ENCODE measurements at regions not wholly inside any gene's neighbourhood (a gene's known extent, or its start where the extent isn't known, plus 50 kb on each side); places are given as distances from the start of the nearest gene placed in this dataset.

DNA sequence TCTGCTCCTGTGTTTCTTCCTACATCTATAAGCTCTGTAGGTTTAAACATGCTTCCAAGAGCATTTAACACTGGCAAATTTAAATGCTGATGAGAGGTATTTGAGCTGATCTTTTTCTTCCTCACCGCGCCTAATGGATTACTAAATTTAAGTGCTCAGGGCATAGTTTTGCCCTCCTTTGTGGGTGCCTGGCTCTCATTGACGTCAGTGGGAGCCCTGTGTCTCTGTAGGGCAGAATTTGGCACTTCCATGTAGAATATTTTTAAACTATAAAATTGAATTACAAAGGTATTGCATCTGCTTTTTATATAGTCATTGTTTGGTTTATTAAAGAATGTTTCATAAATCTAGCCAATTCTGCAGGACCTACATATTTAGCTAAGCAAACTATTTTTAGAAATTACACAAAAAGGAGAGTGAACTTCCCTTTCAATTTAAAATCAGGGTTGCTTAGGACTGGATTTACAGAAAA is 444.8 kb downstream of the AEBP2 start:
- DNase-seq, result no peak

- no peak for DNase-seq
Measured at GRCh38 chr12:19885093-19885812, 446.0 kb downstream of the AEBP2 start.

DNA sequence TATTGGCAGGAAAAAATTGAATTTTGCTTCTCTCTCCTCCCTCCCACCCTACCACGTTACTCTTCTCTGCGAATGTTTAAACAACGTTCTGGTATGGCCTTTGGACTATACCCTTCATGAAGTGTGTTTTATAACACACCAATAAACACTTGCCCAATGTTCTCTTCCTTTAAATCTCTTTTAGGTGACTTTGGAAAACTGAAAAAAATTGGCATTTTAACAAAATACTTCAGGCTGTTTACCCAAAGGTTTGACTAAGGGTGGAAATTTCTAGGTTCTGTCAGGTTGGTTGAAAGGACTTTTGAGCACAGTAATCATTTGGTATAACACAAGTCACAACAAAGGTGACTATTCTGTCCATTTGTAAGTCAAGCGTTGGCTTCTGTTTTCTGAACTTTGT is 446.8 kb downstream of the AEBP2 start:
- no peak for DNase-seq

DNA sequence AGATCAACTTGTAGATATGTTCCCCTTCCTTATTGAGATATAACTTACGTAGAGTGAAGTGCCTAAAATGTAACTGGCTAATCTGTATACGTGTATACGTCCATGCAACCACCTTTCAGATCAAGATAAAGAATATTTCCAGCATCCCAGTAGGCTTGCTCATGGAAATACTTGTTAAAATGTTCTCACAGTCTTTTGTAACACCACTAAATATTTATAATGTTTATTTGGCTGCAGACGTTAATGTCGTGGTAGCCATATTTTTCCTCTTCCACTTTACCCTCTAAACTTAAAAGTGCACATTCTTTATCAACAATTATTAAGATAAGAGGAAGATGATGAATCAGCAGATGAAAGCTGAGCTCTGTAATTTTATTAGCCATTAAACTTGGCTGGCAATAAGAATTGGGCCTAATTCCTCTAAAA is 447.4 kb downstream of the AEBP2 start:
- DNase-seq, result no peak

- no peak for DNase-seq
Measured at GRCh38 chr12:19890024-19890423, 450.7 kb downstream of the AEBP2 start.

DNA sequence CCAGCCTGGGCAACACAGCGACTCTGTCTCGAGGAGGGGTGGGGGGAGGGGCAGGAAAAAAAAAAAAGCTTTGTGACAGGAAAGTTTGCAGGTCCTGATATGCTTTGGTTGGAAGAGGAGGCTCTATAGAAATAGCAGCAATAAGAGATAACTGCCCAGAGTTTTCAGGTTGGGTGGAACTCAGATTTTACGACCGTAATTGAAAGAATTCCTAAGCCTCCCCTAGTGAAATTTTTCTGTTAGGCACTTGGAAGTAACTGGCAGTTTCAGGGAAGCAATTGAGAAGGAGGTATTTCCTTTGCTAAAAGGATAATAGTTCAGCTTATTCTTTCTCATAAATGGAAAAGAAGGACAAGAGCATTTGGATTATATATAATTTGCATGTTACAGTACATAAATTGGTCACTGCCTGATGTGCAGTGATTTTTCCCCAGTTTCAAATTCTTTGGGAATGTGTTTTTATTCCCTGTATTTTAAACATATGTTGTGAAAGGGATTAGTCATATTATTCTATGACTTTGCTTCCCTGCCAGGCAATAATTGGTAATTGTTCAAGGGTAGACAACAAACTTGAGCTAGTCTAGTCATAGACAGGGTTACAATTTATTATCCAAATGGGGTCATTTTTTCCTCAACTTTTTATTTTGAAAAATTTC is 452.8 kb downstream of the AEBP2 start:
- no peak for DNase-seq

DNA sequence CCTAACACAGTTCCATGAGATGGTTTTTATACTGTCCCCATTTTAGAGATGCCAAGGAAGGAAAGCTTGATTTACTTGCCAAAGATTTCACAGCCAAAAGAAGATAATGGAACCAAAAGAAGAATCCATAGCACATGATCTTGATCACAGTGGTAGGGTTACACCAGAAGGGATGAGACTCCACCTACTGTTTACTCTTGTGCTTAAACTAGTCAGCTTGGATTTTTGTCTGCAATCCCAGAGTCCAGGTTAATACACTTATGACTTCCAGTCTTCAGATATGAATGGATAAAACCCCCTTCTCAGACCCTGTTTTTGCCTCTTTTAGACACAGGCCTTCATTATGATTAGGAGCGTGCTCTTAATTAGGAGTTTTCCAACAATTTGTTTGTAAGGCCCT is 454.2 kb downstream of the AEBP2 start:
- no peak for DNase-seq

- DNase-seq, result peak; percentile 35
Measured at GRCh38 chr12:19894050-19894449, 454.8 kb downstream of the AEBP2 start.

GRCh38 chr12:19894803-19895202 is 455.5 kb downstream of the AEBP2 start:
- no peak for DNase-seq

GRCh38 chr12:19895246-19896020 is 456.1 kb downstream of the AEBP2 start:
- no peak for DNase-seq

GRCh38 chr12:19896041-19896440 is 456.7 kb downstream of the AEBP2 start:
- DNase-seq, result no peak

DNA sequence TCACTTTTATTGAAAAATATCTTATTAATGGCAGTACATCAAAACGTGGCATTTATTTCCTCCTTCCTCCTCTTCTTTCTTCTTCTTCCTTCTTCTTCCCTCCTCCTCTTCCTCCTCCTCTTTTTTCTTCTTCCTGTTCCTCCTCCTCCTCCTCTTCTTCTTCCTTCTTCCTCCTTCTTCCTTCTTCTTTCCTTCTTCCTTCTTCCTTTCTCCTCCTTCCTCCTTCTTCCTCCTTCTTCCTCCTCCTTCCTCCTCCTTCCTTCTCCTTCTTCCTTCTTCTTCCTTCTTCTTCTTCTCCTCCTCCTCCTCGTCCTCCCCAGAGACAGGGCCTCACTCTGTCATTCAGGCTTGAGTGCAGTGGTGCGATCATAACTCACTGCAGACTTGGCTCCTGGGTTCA is 457.2 kb downstream of the AEBP2 start:
- no peak for DNase-seq

DNA sequence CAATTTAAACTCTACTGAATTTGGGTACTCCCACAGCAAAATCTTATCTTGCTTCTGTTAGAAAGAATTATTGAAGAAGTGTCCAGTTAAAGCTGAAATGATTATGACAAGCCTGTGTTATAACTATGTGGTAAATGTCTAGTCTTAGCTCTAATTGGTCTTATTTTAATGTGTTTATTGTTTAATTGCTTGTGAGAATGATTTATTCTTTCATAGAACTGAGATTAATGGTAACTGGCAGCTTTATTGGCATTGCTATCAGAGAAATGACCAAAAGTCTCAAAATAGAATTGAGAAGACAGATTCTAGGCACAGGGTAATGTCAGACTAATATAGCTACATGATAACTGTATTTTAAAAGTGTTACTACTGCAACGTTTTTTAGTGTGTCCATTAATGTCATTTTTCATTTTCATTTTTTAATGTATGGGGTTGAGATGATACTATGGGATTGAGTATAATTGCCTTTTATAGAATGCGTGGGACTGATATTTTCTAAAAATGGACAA is 458.7 kb downstream of the AEBP2 start:
- DNase-seq, result no peak

GRCh38 chr12:19901841-19902240 is 462.5 kb downstream of the AEBP2 start:
- no peak for DNase-seq

- no peak for DNase-seq
Measured at GRCh38 chr12:19904819-19905218, 463.5 kb upstream of the PDE3A start.

GRCh38 chr12:19908830-19909229 is 459.5 kb upstream of the PDE3A start:
- peak; percentile 94 for DNase-seq

- no peak for DNase-seq
Measured at GRCh38 chr12:19909418-19909817, 458.9 kb upstream of the PDE3A start.

GRCh38 chr12:19910681-19911080 is 457.7 kb upstream of the PDE3A start:
- DNase-seq, result no peak

- no peak for DNase-seq
Measured at GRCh38 chr12:19912991-19913390, 455.3 kb upstream of the PDE3A start.

GRCh38 chr12:19915392-19916195 is 452.7 kb upstream of the PDE3A start:
- DNase-seq, result no peak

GRCh38 chr12:19916196-19916753 is 452.1 kb upstream of the PDE3A start:
- DNase-seq, result no peak

GRCh38 chr12:19916974-19917373 is 451.4 kb upstream of the PDE3A start:
- no peak for DNase-seq
